ENCODE measurements at regions not wholly inside any gene's neighbourhood (a gene's known extent, or its start where the extent isn't known, plus 50 kb on each side); places are given as distances from the start of the nearest gene placed in this dataset.
"Not testable (repeated sequence)": the region's sequence is repeated elsewhere in the genome, so short reads cannot be mapped to it uniquely, and the experiment has no call there.

GRCh38 chr2:77666251-77666980 is 144.2 kb upstream of the LRRTM4 start (continued):
- TF ChIP-seq CEBPZ (IDR thresholded peaks at IDR 0.05; ENCODE audit: low read length), result no peak
- TF ChIP-seq CREB1 (IDR thresholded peaks at IDR 0.05), result peak; percentile 31; the same call in 1 of the 2 replicates
- no peak for TF ChIP-seq CREB1 (CRISPR knock-in tag; IDR thresholded peaks at IDR 0.05)
- peak; percentile 59; the same call in 1 of the 2 replicates for TF ChIP-seq CEBPB (IDR thresholded peaks at IDR 0.05; ENCODE audit: borderline replicate concordance, low read depth, low read length)
- TF ChIP-seq ZNF780A (CRISPR knock-in tag; IDR thresholded peaks at IDR 0.05), result no peak
- no peak for TF ChIP-seq ZNF800 (CRISPR knock-in tag; IDR thresholded peaks at IDR 0.05)
- TF ChIP-seq HIVEP1 (CRISPR knock-in tag; IDR thresholded peaks at IDR 0.05), result no peak
- 0 out of 2 replicates have a peak, but pooled peaks have one; percentile 12 for TF ChIP-seq SALL1 (CRISPR knock-in tag; IDR thresholded peaks at IDR 0.05)

- CTCF ChIA-PET (ENCODE audit: low intra/inter-chr PET ratio, low total read pairs), result not testable (repeated sequence)
Observed at GRCh38 chr2:77684543-77685319, 162.6 kb upstream of the LRRTM4 start.

More at GRCh38 chr2:77684543-77685319, 162.6 kb upstream of the LRRTM4 start:
- H2AFZ ChIP-seq (ENCODE audit: low read length); ATAC-seq; H3K4me3 ChIP-seq (replicated peaks in 1 of 3; ENCODE audit: insufficient read depth in 1 of 3, low read depth in 2 of 3, low read length in 3 of 3); H3K36me3 ChIP-seq (replicated peaks in 1 of 2; ENCODE audit: control insufficient read depth in 1 of 2, insufficient read depth in 2 of 2, low read length in 2 of 2); BruUV-seq (replicated peaks); H4K20me1 ChIP-seq (ENCODE audit: insufficient read depth, low read length); FAIRE-seq; intact Hi-C loops (cut with micrococcal nuclease; ENCODE audit: unreplicated experiment); in situ Hi-C loops (cut with HindIII; ENCODE audit: extremely low pct_ligation_motif_present, low pct_unique_long_range_greater_than_20kb); H3K9ac ChIP-seq (ENCODE audit: insufficient read depth, low read depth, low read length); H3K27me3 ChIP-seq (ENCODE audit: control insufficient read depth in 1 of 2, insufficient read depth in 2 of 2, low read length in 2 of 2); H3K9me3 ChIP-seq (ENCODE audit: low read length); POLR2A ChIA-PET; H3K79me2 ChIP-seq (ENCODE audit: insufficient read depth, low read length); H3K4me1 ChIP-seq (ENCODE audit: insufficient read depth, low read length); H3K27ac ChIP-seq (ENCODE audit: extremely low read length, insufficient read depth, low read length); DNase-seq (ENCODE audit: low spot score); H3K4me2 ChIP-seq (ENCODE audit: low read depth, low read length): not testable (repeated sequence)
- 31% methylated on average over 6 of the region's 6 CpGs for WGBS (ENCODE audit: low lambda C conversion rate)

All from HepG2 (cell line).